NCI-H1048 (cell line): ENCODE measurements at regions not wholly inside any gene's neighbourhood (a gene's known extent, or its start where the extent isn't known, plus 50 kb on each side); places are given as distances from the start of the nearest gene placed in this dataset.

Experiments used
- DNase-seq: peaks from one replicate; lab custom pipeline; 2025; lab: John Stamatoyannopoulos, UW

- no peak for DNase-seq
Measured at GRCh38 chr1:10848109-10848684, 51.8 kb upstream of the CASZ1 start.

- DNase-seq, result no peak
Measured at GRCh38 chr1:10850026-10850425, 53.6 kb upstream of the CASZ1 start.

- DNase-seq, result no peak
Measured at GRCh38 chr1:10851024-10852013, 54.9 kb upstream of the CASZ1 start.

GRCh38 chr1:10852018-10852417, 55.6 kb upstream of the CASZ1 start:
- no peak for DNase-seq

GRCh38 chr1:10852486-10852885, 56.0 kb upstream of the CASZ1 start:
- no peak for DNase-seq

- no peak for DNase-seq
Measured at GRCh38 chr1:10852998-10853520, 56.6 kb upstream of the CASZ1 start.

- no peak for DNase-seq
Measured at GRCh38 chr1:10853701-10854100, 57.3 kb upstream of the CASZ1 start.

- no peak for DNase-seq
Measured at GRCh38 chr1:10854856-10855459, 58.5 kb upstream of the CASZ1 start.

- no peak for DNase-seq
Measured at GRCh38 chr1:10856176-10856683, 59.8 kb upstream of the CASZ1 start.

- no peak for DNase-seq
Measured at GRCh38 chr1:10856863-10857598, 60.6 kb upstream of the CASZ1 start.

- no peak for DNase-seq
Measured at GRCh38 chr1:10857687-10858086, 61.2 kb upstream of the CASZ1 start.

- DNase-seq, result no peak
Measured at GRCh38 chr1:10860218-10860617, 63.8 kb upstream of the CASZ1 start.

GRCh38 chr1:10860682-10861081, 64.2 kb upstream of the CASZ1 start:
- no peak for DNase-seq

- no peak for DNase-seq
Measured at GRCh38 chr1:10861822-10862221, 65.4 kb upstream of the CASZ1 start.

GRCh38 chr1:10862743-10863335, 66.4 kb upstream of the CASZ1 start:
- DNase-seq, result no peak

GRCh38 chr1:10863886-10864285, 67.4 kb upstream of the CASZ1 start:
- DNase-seq, result no peak

GRCh38 chr1:10864776-10865175, 68.3 kb upstream of the CASZ1 start:
- DNase-seq, result no peak

- no peak for DNase-seq
Measured at GRCh38 chr1:10865518-10866320, 69.3 kb upstream of the CASZ1 start.

GRCh38 chr1:10866321-10867093, 70.1 kb upstream of the CASZ1 start:
- no peak for DNase-seq
